DMS153 treated with DMSO at 0.1 percent for 48 hours (cell line): ENCODE measurements at regions not wholly inside any gene's neighbourhood (a gene's known extent, or its start where the extent isn't known, plus 50 kb on each side); places are given as distances from the start of the nearest gene placed in this dataset.
"Not testable (repeated sequence)": the region's sequence is repeated elsewhere in the genome, so short reads cannot be mapped to it uniquely, and the experiment has no call there.

Experiments used
- DNase-seq: peaks from one replicate; lab custom pipeline; 2025; ENCODE audit not compliant: unreplicated experiment; lab: John Stamatoyannopoulos, UW

- DNase-seq, result no peak
Observed at GRCh38 chr11:129631201-129631600, 184.4 kb upstream of the TMEM45B start.

DNA sequence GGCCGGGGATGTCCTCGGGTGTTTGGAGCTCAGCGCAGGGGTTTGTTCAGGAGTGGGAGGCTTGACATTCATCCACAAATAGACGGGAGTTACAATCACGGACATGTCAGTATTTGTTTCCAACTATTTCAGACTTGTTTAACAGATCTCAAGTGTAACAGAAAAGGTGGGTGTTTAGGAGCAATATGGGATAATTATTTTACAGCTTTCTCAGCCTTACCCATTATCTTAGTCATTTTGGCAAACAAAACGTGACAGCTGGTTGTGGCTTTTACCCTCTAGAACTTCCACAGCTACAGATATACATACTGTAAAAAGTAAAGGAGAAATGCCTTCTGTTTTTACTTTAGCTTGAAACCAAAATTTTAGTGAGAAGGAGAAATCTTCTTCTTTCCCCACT, 178.7 kb upstream of the TMEM45B start:
- no peak for DNase-seq

DNA sequence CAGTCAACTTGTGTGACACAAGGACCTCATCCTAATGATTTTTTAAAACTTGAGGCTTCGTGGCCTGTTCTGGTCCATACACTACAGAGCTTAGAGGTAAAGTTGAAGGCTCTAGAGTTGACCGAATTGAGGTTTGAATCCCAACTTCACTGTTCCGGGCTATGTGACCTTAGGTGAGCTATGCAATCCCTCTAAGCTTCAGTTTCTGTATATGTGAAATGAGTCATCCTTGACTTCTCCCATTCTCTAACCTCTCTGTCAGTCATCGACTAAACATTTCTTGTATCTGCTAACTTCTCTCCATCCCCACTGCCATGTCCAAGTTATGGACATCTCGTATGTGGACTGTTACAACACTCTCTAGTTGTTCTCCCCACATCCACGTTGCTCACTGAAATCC, 178.2 kb upstream of the TMEM45B start:
- no peak for DNase-seq

- no peak for DNase-seq
Observed at GRCh38 chr11:129637983-129638776, 177.5 kb upstream of the TMEM45B start.

DNA sequence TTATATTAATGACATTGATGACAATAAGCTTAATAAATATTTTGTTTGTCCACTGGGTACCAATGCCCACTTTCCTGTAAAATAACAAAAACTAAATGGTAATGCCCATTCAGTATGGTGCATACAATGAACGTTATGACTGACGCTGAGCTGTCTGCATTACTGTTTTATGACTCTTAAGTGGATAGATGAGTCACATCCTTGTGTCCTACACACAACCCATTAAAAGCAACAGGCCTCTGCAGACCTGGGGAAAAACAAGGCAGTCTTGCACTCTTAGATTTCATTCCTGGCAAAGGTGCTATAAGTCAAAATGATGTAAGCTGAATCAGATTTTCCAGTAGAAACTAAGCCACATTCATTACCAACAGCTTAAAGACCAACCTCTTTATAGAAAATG, 176.3 kb upstream of the TMEM45B start:
- DNase-seq, result peak; percentile 87

- no peak for DNase-seq
Observed at GRCh38 chr11:129640671-129641070, 175.0 kb upstream of the TMEM45B start.

DNA sequence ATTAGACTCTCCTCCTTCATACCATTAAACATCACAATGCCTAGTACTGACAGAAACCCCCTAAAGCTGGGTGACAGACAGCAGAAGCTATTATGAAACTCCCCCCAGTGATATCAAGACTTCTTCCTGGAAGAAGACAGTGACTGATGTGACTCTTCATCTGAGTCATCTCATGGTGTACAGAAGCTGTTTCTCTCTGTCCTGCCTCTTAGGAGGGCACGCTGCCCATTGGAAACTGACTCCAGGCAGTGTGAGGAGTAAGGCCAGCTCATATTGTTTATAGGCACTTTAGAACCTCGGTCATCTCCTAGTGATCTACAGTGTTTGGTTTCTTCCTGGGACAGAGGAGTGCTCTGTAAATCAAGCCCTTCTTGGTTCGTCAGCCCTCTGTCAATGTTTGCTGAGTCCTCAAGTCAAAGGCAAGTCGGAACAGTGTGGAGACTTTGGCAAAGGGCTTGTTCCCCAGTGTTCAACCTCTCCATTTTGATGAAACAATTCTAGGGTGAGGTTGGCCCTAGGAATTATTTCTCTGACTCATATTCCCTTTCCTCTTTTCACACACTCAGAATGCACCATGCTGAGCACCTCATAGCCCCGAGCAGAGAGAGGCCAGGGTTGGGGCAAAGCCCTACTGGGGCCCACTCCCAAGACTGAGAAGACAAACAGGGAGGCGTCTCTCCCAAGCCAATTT, 172.5 kb upstream of the TMEM45B start:
- no peak for DNase-seq

GRCh38 chr11:129644326-129644725, 171.3 kb upstream of the TMEM45B start:
- DNase-seq, result no peak

DNA sequence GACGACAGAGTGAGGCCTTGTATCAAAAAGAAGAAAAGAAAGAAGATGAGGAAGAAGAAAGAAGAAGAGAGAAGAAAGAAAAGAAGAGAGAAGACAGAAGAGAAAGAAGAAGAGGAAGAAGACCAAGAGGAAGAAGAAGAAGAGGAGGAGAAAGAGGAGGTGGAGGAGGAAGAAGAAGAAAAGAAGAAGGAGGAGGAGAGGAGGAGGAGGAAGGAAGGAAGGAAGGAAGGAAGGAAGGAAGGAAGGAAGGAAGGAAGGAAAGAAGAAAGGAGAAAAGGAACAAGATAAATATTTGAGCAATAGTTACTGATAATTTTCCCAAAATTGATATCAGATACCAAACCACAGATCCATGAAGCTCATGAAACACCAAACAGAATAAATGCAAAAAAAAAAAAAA, 169.7 kb upstream of the TMEM45B start:
- no peak for DNase-seq

- not testable (repeated sequence) for DNase-seq
Observed at GRCh38 chr11:129650044-129650443, 165.6 kb upstream of the TMEM45B start.

- no peak for DNase-seq
Observed at GRCh38 chr11:129652835-129653234, 162.8 kb upstream of the TMEM45B start.

GRCh38 chr11:129655247-129655832, 160.3 kb upstream of the TMEM45B start:
- DNase-seq, result no peak

DNA sequence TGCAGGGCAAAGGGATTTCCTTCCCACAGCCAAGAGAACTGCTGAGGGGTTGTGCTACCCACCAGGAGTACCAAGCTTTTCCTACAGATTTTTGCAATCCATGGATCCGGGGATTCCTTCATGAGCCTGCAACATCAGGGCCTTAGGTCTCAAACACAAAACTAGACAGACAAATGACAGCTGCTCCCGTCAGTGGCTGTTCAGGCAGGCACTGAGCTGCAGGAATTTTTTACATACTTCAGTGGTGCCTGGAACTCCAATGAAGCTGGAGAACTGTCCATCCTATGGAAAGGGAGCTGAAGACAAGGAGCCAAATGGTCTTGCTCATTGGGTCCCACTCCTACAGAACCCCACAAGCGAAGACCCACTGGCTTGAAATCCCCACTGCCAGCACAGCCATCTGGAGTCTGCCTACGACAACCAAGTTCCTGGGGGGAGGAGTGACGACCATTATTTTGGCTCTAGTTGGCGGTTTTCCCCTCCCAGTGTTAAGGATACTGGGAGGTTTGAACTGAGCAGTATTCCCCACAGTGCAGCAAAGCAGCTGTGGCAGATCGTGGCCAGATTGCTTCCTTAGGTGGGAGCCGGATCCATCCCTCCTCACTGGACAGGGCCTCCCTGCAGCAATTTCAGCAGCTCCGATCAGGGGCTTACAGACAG, 157.7 kb upstream of the TMEM45B start:
- DNase-seq, result no peak

DNA sequence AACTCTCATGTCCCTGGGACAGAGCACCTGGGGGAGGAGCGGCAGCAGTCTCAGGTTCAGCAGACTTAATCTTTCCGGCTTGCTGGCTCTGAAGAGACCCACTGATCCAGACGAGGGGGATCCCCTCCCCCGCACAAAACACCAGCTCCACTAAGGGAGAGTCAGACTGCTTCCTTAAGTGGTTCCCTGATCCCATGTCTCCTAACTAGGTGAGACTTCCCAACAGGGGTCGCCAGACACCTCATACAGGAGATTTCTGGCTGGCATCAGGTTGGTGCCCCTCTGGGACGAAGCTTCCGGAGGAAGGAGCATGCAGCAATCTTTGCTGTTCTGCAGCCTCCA, 157.2 kb upstream of the TMEM45B start:
- no peak for DNase-seq

- no peak for DNase-seq
Observed at GRCh38 chr11:129680907-129681306, 134.7 kb upstream of the TMEM45B start.

- DNase-seq, result no peak
Observed at GRCh38 chr11:129681344-129682114, 134.1 kb upstream of the TMEM45B start.

DNA sequence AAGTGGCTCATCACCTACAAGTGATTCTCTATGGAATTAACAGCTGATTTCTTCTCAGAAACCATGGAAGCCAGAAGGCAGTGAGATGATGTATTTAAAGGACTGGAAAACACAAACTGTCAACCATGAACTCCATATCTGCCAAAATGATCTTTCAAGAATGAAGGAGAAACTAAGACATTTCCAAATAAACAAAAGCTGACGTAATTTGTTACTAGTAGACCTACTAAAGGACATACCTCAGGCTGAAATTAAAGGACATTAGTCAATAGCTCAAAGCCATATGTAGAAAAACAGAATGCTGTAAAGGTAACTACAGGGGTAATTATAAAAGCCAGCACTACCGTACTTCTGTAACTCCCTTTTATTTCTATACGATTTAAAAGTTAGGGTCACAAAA, 129.4 kb upstream of the TMEM45B start:
- DNase-seq, result no peak

GRCh38 chr11:129691142-129691541, 124.5 kb upstream of the TMEM45B start:
- DNase-seq, result no peak

DNA sequence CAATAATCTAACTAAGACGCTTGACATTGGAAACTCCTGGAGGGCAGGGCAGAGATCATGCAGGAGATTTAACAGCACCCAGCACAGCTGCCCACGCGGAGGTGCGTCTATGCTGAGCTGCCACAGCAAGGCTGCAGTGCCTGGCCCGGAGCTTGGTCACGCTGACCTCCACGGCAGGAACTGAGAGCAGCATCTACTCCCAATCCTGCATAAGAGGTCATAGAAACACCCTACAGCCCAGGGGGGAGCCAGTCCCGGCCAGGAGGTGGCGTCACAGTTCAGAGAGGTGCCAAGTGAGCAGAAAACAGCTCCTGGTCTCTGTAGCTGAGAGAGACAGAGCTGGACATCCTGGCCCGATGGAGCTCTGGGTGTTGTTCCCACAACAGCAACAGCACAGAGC, 121.1 kb upstream of the TMEM45B start:
- no peak for DNase-seq

GRCh38 chr11:129694966-129695365, 120.7 kb upstream of the TMEM45B start:
- no peak for DNase-seq
